HEK293T (cell line): ENCODE measurements at regions not wholly inside any gene's neighbourhood (a gene's known extent, or its start where the extent isn't known, plus 50 kb on each side); places are given as distances from the start of the nearest gene placed in this dataset.

ENCODE experiments used
- BHLHE40 ChIP-seq: fragments of 450-650 bp; IDR thresholded peaks from 2 replicates; pipeline ENCODE4 v1.6.1; 2016; ENCODE audit warnings: mild to moderate bottlenecking, moderate library complexity, borderline replicate concordance
- NFRKB ChIP-seq: fragments of 450-650 bp; IDR thresholded peaks from 2 replicates; pipeline ENCODE4 v1.6.1; 2016; ENCODE audit warnings: mild to moderate bottlenecking, moderate library complexity
- SP1 ChIP-seq: fragments of 450-650 bp; IDR thresholded peaks from 2 replicates; pipeline ENCODE4 v1.6.1; 2017
- SUZ12 ChIP-seq: fragments of 450-650 bp; IDR thresholded peaks from 2 replicates; pipeline ENCODE4 v1.6.1; 2016; ENCODE audit warnings: mild to moderate bottlenecking

DNA sequence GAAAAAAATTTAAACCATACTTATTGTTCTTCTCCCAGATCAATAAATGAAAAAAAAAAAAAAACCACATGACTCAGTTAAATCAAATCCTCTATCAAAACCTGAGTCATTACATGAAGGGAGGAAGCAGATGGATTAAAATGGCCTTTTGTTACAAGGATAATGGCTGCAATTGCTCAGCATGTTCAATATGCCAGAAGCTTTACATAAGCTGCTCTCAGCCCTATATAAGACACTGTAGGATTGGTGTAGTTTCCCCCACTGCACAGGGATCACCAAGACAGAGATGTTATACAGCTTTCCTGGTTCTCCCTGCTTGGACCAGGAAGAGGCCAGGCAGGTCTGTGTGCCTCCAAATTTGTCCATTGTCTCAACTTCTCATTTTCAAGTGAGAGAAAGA lies 101.6 kb upstream of the MAP1B start:
- TF ChIP-seq BHLHE40, result no peak
- TF ChIP-seq SP1, result no peak
- TF ChIP-seq SUZ12, result no peak
- TF ChIP-seq NFRKB, result no peak
